H1 (cell line): ENCODE measurements at regions not wholly inside any gene's neighbourhood (a gene's known extent, or its start where the extent isn't known, plus 50 kb on each side); places are given as distances from the start of the nearest gene placed in this dataset.

Experiments used
- CTCF ChIA-PET: fragments of 300-600 bp; sonication (Branson Sonifier 250); formaldehyde crosslinking; loops from one replicate; lab custom pipeline; 2021; ENCODE audit not compliant: partially characterized antibody; lab: Charles Lee
- POLR2A ChIA-PET: fragments of 300-600 bp; sonication (Branson Sonifier 250); formaldehyde crosslinking; loops from one replicate; lab custom pipeline; 2021; ENCODE audit warnings: inconsistent platforms; ENCODE audit not compliant: partially characterized antibody; lab: Charles Lee
- DNase-seq, 2 experiments: peaks; one replicate each; pipeline versions ENCODE4 v3.0.0 to v3.0.0-alpha.2; 2010 to 2022; ENCODE audit warnings: low spot score in 2 of 2, low read depth in 1 of 2, mixed read lengths in 1 of 2
- FAIRE-seq: peaks from 2 replicates; lab custom pipeline; 2011; peaks lifted over from hg19 to GRCh38; lab: Jason Lieb, UNC
- H2AFZ ChIP-seq: 2 replicates; pipeline ENCODE4 v1.8.1; 2012; ENCODE audit warnings: low read length, inconsistent platforms
- H2AK5ac ChIP-seq: 2 replicates; pipeline ENCODE4 v1.6.1; 2013; ENCODE audit warnings: low read depth, low read length
- H2BK120ac ChIP-seq: replicated peaks from 2 replicates; pipeline ENCODE3; 2013; ENCODE audit warnings: low read depth, low read length, inconsistent platforms
- H2BK12ac ChIP-seq: 2 replicates; pipeline ENCODE4 v1.6.1; 2013; ENCODE audit warnings: low read depth, low read length
- H2BK15ac ChIP-seq: 2 replicates; pipeline ENCODE4 v1.6.1; 2013; ENCODE audit warnings: low read length
- H2BK20ac ChIP-seq: 2 replicates; pipeline ENCODE4 v1.6.1; 2013; ENCODE audit warnings: low read length
- H2BK5ac ChIP-seq: 2 replicates; pipeline ENCODE4 v1.6.1; 2013; ENCODE audit warnings: low read depth, low read length
- H3K14ac ChIP-seq: 2 replicates; pipeline ENCODE4 v1.6.1; 2013; ENCODE audit warnings: inconsistent platforms; ENCODE audit not compliant: insufficient read length
- H3K18ac ChIP-seq: 2 replicates; pipeline ENCODE4 v1.6.1; 2013; ENCODE audit warnings: low read length; ENCODE audit errors: extremely low read depth
- H3K23ac ChIP-seq: 2 replicates; pipeline ENCODE4 v1.6.1; 2013; ENCODE audit warnings: inconsistent platforms; ENCODE audit not compliant: insufficient read length
- H3K23me2 ChIP-seq: 2 replicates; pipeline ENCODE4 v1.6.1; 2013; ENCODE audit warnings: low read depth, low read length
- H3K27ac ChIP-seq: 2 replicates; pipeline ENCODE4 v1.6.1; 2011; ENCODE audit warnings: low read depth, low read length, inconsistent platforms
- H3K27me3 ChIP-seq, 4 experiments: replicated peaks in 1 of 4; 1 replicate in 1 of 4; 2 replicates in 3 of 4; pipeline versions ENCODE4 v1.6.1 to v1.8.1; 2011 to 2013; ENCODE audit warnings: low read length in 3 of 4, mild to moderate bottlenecking in 3 of 4, inconsistent platforms in 2 of 4, mixed read lengths in 2 of 4, moderate library complexity in 1 of 4; ENCODE audit not compliant: control insufficient read depth in 3 of 4, insufficient read depth in 3 of 4; ENCODE audit errors: extremely low read depth in 1 of 4
- H3K36me3 ChIP-seq, 4 experiments: 2 replicates each; pipeline versions ENCODE4 v1.6.1 to v1.8.1; 2011 to 2013; ENCODE audit warnings: mild to moderate bottlenecking in 4 of 4, low read length in 3 of 4, moderate library complexity in 2 of 4, control low read depth in 1 of 4, inconsistent platforms in 1 of 4; ENCODE audit not compliant: insufficient read depth in 4 of 4, control insufficient read depth in 2 of 4
- H3K4ac ChIP-seq: replicated peaks from 2 replicates; pipeline ENCODE3; 2013; ENCODE audit warnings: low read length, low read depth, mixed read lengths, inconsistent platforms; ENCODE audit not compliant: insufficient read length
- H3K4me1 ChIP-seq, 4 experiments: replicated peaks in 1 of 4; 1 replicate in 1 of 4; 2 replicates in 3 of 4; pipeline versions ENCODE4 v1.6.1 to v1.8.1; 2011 to 2013; ENCODE audit warnings: low read length in 3 of 4, inconsistent platforms in 2 of 4, mixed read lengths in 1 of 4; ENCODE audit not compliant: insufficient read depth in 4 of 4, control insufficient read depth in 3 of 4
- H3K4me2 ChIP-seq, 2 experiments: 2 replicates each; pipeline versions ENCODE4 v1.6.1 to v1.8.1; 2011 to 2013; ENCODE audit warnings: low read depth in 2 of 2, low read length in 2 of 2, control low read depth in 1 of 2, inconsistent platforms in 1 of 2, mild to moderate bottlenecking in 1 of 2; ENCODE audit not compliant: insufficient read depth in 1 of 2
- H3K4me3 ChIP-seq, 4 experiments: fragments of 200-600, 300-600 bp in 1 of 4; sonication (generic), shearing (Covaris generic), sonication (Bioruptor Twin) in 1 of 4; 2 replicates each; pipeline versions ENCODE4 v1.5.1 to v1.8.1; 2011 to 2016; ENCODE audit warnings: low read length in 4 of 4, low read depth in 3 of 4, control low read depth in 2 of 4, inconsistent platforms in 2 of 4, mild to moderate bottlenecking in 2 of 4, mixed read lengths in 1 of 4, moderate library complexity in 1 of 4; ENCODE audit not compliant: insufficient read depth in 2 of 4; ENCODE audit errors: extremely low read depth in 1 of 4
- H3K56ac ChIP-seq: replicated peaks from 2 replicates; pipeline ENCODE3; 2013; ENCODE audit warnings: low read depth, mild to moderate bottlenecking, mixed read lengths, low read length, inconsistent platforms; ENCODE audit not compliant: insufficient read length
- H3K79me1 ChIP-seq: 2 replicates; pipeline ENCODE4 v1.6.1; 2013; ENCODE audit warnings: low read depth, low read length, control low read depth
- H3K79me2 ChIP-seq, 2 experiments: 2 replicates each; pipeline versions ENCODE4 v1.6.1 to v1.8.1; 2012 to 2013; ENCODE audit warnings: low read length in 2 of 2, mild to moderate bottlenecking in 2 of 2, inconsistent platforms in 1 of 2; ENCODE audit not compliant: insufficient read depth in 2 of 2, control insufficient read depth in 1 of 2
- H3K9ac ChIP-seq, 4 experiments: replicated peaks in 1 of 4; 1 replicate in 1 of 4; 2 replicates in 3 of 4; pipeline versions ENCODE4 v1.6.1 to v1.8.1; 2011 to 2013; ENCODE audit warnings: low read depth in 3 of 4, low read length in 3 of 4, control low read depth in 2 of 4, mild to moderate bottlenecking in 2 of 4, moderate library complexity in 2 of 4, inconsistent platforms in 1 of 4; ENCODE audit errors: extremely low read depth in 1 of 4
- H3K9me3 ChIP-seq, 2 experiments: 2 replicates each; pipeline versions ENCODE4 v1.6.1 to v1.8.1; 2012 to 2013; ENCODE audit warnings: mild to moderate bottlenecking in 2 of 2, moderate library complexity in 2 of 2, control low read depth in 1 of 2, inconsistent platforms in 1 of 2, low read depth in 1 of 2, low read length in 1 of 2, mixed read lengths in 1 of 2; ENCODE audit not compliant: insufficient read depth in 2 of 2
- H4K20me1 ChIP-seq, 2 experiments: replicated peaks in 1 of 2; 2 replicates each; pipeline versions ENCODE3 to v1.8.1; 2011 to 2013; ENCODE audit warnings: inconsistent platforms in 2 of 2, low read length in 2 of 2, mild to moderate bottlenecking in 1 of 2; ENCODE audit not compliant: insufficient read depth in 2 of 2, control insufficient read depth in 1 of 2
- H4K5ac ChIP-seq: 2 replicates; pipeline ENCODE4 v1.6.1; 2013; ENCODE audit warnings: low read length, low read depth, mixed read lengths, inconsistent platforms; ENCODE audit not compliant: insufficient read length
- H4K8ac ChIP-seq: 2 replicates; pipeline ENCODE4 v1.8.0; 2013; ENCODE audit warnings: mild to moderate bottlenecking, moderate library complexity, low read length, inconsistent platforms; ENCODE audit not compliant: insufficient read depth; ENCODE audit errors: extremely low read depth
- H4K91ac ChIP-seq: replicated peaks from 2 replicates; pipeline ENCODE3; 2013; ENCODE audit warnings: low read length, mixed read lengths, inconsistent platforms; ENCODE audit not compliant: insufficient read length
- BACH1 ChIP-seq: IDR thresholded peaks from 2 replicates; pipeline ENCODE4 v1.6.1; 2012; ENCODE audit warnings: low read length, improper control_type of control experiment
- CBX5 ChIP-seq: fragments of 300-800, 300-1000 bp; sonication (generic); IDR thresholded peaks from 2 replicates; pipeline ENCODE4 v1.7.1; 2016; ENCODE audit warnings: antibody characterized with exemption, low read length, low read depth
- CHD1 ChIP-seq: IDR thresholded peaks from 2 replicates; pipeline ENCODE4 v1.6.1; 2012; ENCODE audit warnings: low read depth, low read length, improper control_type of control experiment
- CHD2 ChIP-seq: IDR thresholded peaks from 2 replicates; pipeline ENCODE4 v1.6.1; 2012; ENCODE audit warnings: low read length, improper control_type of control experiment
- FOSL1 ChIP-seq: IDR thresholded peaks from 2 replicates; pipeline ENCODE4 v1.6.1; 2011; ENCODE audit warnings: mild to moderate bottlenecking, low read depth, low read length, moderate library complexity; ENCODE audit not compliant: insufficient read depth
- KDM1A ChIP-seq: fragments of 200-600, 300-600 bp; sonication (generic); IDR thresholded peaks from 2 replicates; pipeline ENCODE4 v1.7.1; 2016; ENCODE audit warnings: mild to moderate bottlenecking, low read length, borderline replicate concordance
- NANOG ChIP-seq: IDR thresholded peaks from 2 replicates; pipeline ENCODE4 v1.6.1; 2011; ENCODE audit warnings: low read length, low read depth, mild to moderate bottlenecking, inconsistent platforms; ENCODE audit not compliant: insufficient read depth, poor library complexity, severe bottlenecking
- RNF2 ChIP-seq: fragments of 200-900, 300-1000 bp; sonication (generic); IDR thresholded peaks from 2 replicates; pipeline ENCODE4 v1.7.1; 2016; ENCODE audit warnings: borderline replicate concordance, low read depth, mild to moderate bottlenecking, antibody characterized with exemption, low read length; ENCODE audit not compliant: poor library complexity, severe bottlenecking; ENCODE audit errors: missing control alignments
- SIN3A ChIP-seq, 2 experiments: IDR thresholded peaks in 1 of 2; conservative IDR thresholded peaks in 1 of 2; 2 replicates each; pipeline ENCODE4 v1.6.1; 2011 to 2012; ENCODE audit warnings: low read length in 2 of 2, improper control_type of control experiment in 1 of 2, low read depth in 1 of 2, mild to moderate bottlenecking in 1 of 2
- TBP ChIP-seq: IDR thresholded peaks from 2 replicates; pipeline ENCODE4 v1.6.1; 2011; ENCODE audit warnings: low read depth, low read length, improper control_type of control experiment
- WGBS, 2 experiments: shearing (Covaris generic) in 1 of 2; methylation state at CpG; one replicate each; pipeline versions ENCODE4 v1.1.6 to v1.1.7; 2013 to 2015; ENCODE audit warnings: low lambda C conversion rate in 2 of 2, mixed read lengths in 2 of 2, inconsistent platforms in 1 of 2, low coverage in 1 of 2, missing lambda C conversion rate in 1 of 2; ENCODE audit not compliant: insufficient replicate concordance in 2 of 2, insufficient coverage in 1 of 2, insufficient read length in 1 of 2; ENCODE audit errors: extremely low coverage in 1 of 2, missing lambda C conversion rate in 1 of 2; 5-methylcytosine and 5-hydroxymethylcytosine counted together

DNA sequence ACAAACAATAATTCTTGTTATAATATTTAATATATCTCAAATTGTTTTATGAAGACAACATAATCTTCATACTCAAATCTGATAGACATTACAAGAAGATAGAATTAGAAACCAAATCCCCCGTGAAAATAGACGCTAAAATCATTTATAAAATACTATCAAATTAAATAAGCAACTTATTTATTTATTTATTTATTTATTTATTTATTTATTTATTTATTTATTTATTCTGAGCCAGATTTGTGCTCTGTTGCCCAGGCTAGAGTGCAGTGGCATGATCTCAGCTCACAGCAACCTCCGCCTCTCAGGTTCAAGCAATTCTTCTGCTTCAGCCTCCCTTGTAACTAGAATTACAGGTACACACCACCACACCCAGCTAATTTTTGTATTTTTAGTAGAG is 294.9 kb upstream of the MAGEC2 start:
- H3K23ac ChIP-seq, result no peak overlapping the region
- no peak for FAIRE-seq
- no peaks in the 10 kb centered on the region for H3K9me3 ChIP-seq
- 95% methylated on average over 2 of the region's 3 CpGs; no CpG with 5 or more reads in 1 of the 2 experiments for WGBS, 2 experiments
- H3K27ac ChIP-seq, result no peak overlapping the region
- no peak overlapping the region for H3K4me3 ChIP-seq
- no peak overlapping the region for H2BK5ac ChIP-seq
- H3K4me2 ChIP-seq, result no peak overlapping the region
- no peak overlapping the region for H4K91ac ChIP-seq
- H3K56ac ChIP-seq, result no peak overlapping the region
- no peak overlapping the region for H4K5ac ChIP-seq
- no peaks in the 10 kb centered on the region for H3K23me2 ChIP-seq
- no peak overlapping the region for H3K4ac ChIP-seq
- H3K36me3 ChIP-seq, result no peaks in the 10 kb centered on the region
- no peak overlapping the region for H2BK15ac ChIP-seq
- H3K18ac ChIP-seq, result no peak overlapping the region
- ChIA-PET POLR2A (no interaction called here), CTCF (no interaction called here)
- H2AFZ ChIP-seq, result no peak overlapping the region
- H2BK20ac ChIP-seq, result no peak overlapping the region
- H4K20me1 ChIP-seq, result no peaks in the 10 kb centered on the region
- no peaks in the 10 kb centered on the region for H3K79me2 ChIP-seq
- no peak overlapping the region for H4K8ac ChIP-seq
- H3K27me3 ChIP-seq, result no peaks in the 10 kb centered on the region
- no peak for TF ChIP-seq CBX5
- no peak for TF ChIP-seq BACH1
- TF ChIP-seq KDM1A, result no peak
- no peak for TF ChIP-seq SIN3A (conservative IDR thresholded peaks at IDR 0.05 in 1 of 2, IDR thresholded peaks at IDR 0.05 in 1 of 2; ENCODE audit: low read depth in 1 of 2, low read length in 2 of 2)
- TF ChIP-seq TBP, result no peak
- TF ChIP-seq CHD1, result no peak
- TF ChIP-seq RNF2, result no peak
- no peak for TF ChIP-seq CHD2
- no peak for TF ChIP-seq NANOG
- TF ChIP-seq FOSL1, result no peak
- TF ChIP-seq, all 59 proteins: peak for 0
- Histone ChIP-seq H2BK120ac (no peak overlapping the region), H3K14ac (no peak overlapping the region), H3K9ac (no peak overlapping the region), H3K4me1 (peaks cover 0 to 3% (median 0%) of the 10 kb centered on the region in 4 experiments; a peak in 1 of 7 replicates), H3K79me1 (no peaks in the 10 kb centered on the region), H2BK12ac (no peak overlapping the region), H2AK5ac (no peak overlapping the region)
- DNase-seq, result no peak
